ENCODE measurements at regions not wholly inside any gene's neighbourhood (a gene's known extent, or its start where the extent isn't known, plus 50 kb on each side); places are given as distances from the start of the nearest gene placed in this dataset.

DNA sequence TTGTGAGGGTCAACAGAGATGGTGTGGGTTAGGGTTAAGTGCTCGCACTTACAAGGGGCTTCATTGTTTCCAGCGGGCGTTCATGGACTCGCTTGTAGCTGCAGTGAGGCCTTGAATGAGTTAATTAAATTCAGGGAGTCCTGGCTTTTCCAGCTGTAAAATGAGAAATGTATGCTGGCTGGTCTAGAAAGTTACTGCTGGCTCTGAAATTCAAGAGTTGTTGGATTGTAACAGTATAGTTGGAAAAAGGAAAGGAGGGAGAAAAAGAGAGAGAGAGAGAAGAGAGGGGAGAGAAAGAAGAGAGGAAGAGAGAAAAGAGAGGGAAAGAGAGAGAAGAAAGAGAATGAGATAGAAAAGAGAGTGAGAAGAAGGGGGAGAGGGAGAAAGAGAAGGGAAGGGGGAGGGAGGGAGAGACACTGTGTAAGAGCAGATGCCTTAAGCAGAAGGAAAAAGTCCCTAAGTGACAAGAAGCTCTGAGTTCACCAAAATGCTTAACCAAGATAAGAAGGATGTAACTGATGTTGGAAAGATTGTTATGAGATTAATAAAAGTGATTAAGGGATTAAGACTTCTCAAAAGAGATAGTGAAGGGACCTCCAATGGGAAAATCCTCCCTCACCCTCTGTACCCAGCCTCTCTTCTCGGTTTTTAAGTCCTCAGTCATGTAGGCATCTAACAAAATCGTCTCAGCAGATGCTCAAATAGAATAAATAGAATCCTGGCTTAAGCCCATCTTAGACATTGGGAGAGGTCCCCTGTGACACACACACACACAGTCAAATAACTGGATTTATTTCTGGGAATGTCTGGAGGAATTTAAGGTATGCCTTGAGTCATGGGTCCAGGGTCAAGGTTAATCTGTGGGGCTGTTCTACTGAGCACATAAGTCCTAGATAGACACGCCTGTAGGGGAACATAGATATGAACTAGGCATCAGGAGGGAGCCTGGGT, 477.9 kb downstream of the MIAT start:
- H3K36me3 ChIP-seq = no peaks in the 10 kb centered on the region
- no peaks in the 10 kb centered on the region for H3K27me3 ChIP-seq
- 59 to 64% (median 62%) methylated on average over 7 of the region's 7 CpGs for WGBS, 3 donors
- no peak overlapping the region for H3K4me3 ChIP-seq
- peaks cover 0 to 5% of the 10 kb centered on the region in 2 donors for H3K9me3 ChIP-seq
- DNase-seq = no peak
- TF ChIP-seq POLR2A (IDR thresholded peaks at IDR 0.05) (no peak), EP300 (IDR thresholded peaks at IDR 0.05) (no peak)
- TF ChIP-seq, protein P1, sequence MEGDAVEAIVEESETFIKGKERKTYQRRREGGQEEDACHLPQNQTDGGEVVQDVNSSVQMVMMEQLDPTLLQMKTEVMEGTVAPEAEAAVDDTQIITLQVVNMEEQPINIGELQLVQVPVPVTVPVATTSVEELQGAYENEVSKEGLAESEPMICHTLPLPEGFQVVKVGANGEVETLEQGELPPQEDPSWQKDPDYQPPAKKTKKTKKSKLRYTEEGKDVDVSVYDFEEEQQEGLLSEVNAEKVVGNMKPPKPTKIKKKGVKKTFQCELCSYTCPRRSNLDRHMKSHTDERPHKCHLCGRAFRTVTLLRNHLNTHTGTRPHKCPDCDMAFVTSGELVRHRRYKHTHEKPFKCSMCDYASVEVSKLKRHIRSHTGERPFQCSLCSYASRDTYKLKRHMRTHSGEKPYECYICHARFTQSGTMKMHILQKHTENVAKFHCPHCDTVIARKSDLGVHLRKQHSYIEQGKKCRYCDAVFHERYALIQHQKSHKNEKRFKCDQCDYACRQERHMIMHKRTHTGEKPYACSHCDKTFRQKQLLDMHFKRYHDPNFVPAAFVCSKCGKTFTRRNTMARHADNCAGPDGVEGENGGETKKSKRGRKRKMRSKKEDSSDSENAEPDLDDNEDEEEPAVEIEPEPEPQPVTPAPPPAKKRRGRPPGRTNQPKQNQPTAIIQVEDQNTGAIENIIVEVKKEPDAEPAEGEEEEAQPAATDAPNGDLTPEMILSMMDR (IDR thresholded peaks at IDR 0.05) = no peak
- intact Hi-C loops (cut with DNase I) = no loop called here
- peaks cover 4% of the 10 kb centered on the region for H3K4me1 ChIP-seq (ENCODE audit: insufficient read depth)
- H3K27ac ChIP-seq = no peak overlapping the region

DNA sequence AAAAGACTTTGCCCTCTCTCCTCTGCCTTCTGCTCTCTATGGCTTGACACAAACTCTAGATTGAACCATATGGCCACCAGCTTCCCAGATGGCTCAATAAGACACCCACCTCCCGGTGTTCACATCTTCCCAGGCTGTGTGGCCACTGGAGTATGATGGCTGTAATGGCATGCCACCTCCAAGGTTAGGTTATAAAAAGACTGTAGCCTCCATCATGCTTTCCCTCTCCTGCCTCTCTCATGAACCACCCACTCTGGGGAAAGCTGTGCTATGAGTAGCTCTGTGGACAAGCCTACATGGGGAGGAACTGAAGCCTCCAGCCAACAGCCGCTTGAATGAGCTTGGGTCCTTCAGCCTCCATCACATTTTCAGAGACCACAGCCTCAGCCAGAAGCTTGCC, 479.2 kb downstream of the MIAT start:
- H3K27ac ChIP-seq = no peak overlapping the region
- peaks cover 4% of the 10 kb centered on the region for H3K4me1 ChIP-seq (ENCODE audit: insufficient read depth)
- H3K9me3 ChIP-seq = peaks cover 0 to 5% of the 10 kb centered on the region in 2 donors
- TF ChIP-seq POLR2A (IDR thresholded peaks at IDR 0.05) = no peak
- TF ChIP-seq, protein P1 (IDR thresholded peaks at IDR 0.05) = no peak
- no peak for TF ChIP-seq EP300 (IDR thresholded peaks at IDR 0.05)
- 96 to 98% (median 97%) methylated on average over 2 of the region's 2 CpGs for WGBS, 3 donors
- intact Hi-C loops (cut with DNase I) = no loop called here
- H3K36me3 ChIP-seq = no peaks in the 10 kb centered on the region
- no peak overlapping the region for H3K4me3 ChIP-seq
- no peak for DNase-seq
- no peaks in the 10 kb centered on the region for H3K27me3 ChIP-seq

DNA sequence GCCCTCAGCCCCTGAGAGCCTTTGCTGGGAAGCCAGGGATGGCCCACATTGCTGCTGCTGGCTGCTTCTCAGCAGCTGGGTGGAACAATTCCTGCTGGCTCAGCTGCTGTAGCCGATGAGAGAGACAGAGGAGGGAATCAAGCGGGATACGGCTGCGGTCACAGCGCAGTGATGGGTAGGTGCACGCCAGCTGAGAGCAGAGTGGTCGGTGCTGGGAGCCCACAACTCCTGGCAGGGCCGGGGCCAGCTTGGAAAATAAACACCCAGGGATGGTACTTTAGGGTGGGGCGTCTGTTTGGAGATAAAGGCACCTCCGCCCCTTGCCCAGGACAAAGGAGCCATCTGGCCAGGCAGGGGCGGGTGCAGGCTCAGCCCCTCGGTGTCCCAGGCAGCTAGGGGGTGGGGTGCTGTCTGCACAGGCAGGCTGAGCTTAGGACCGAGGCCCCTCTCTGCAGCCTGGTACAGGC, 480.5 kb downstream of the MIAT start:
- WGBS, 3 donors = 75 to 80% (median 75%) methylated on average over 13 of the region's 13 CpGs
- Histone ChIP-seq H3K9me3 (peaks cover 0 to 5% of the 10 kb centered on the region in 2 donors), H3K4me1 (ENCODE audit: insufficient read depth) (peaks cover 4% of the 10 kb centered on the region), H3K27ac (no peak overlapping the region), H3K4me3 (no peak overlapping the region), H3K27me3 (no peaks in the 10 kb centered on the region), H3K36me3 (no peaks in the 10 kb centered on the region)
- intact Hi-C loops (cut with DNase I) = no loop called here
- no peak for TF ChIP-seq EP300 (IDR thresholded peaks at IDR 0.05)
- TF ChIP-seq POLR2A (IDR thresholded peaks at IDR 0.05) = no peak
- TF ChIP-seq, protein P1 (IDR thresholded peaks at IDR 0.05) = no peak
- DNase-seq = no peak

DNA sequence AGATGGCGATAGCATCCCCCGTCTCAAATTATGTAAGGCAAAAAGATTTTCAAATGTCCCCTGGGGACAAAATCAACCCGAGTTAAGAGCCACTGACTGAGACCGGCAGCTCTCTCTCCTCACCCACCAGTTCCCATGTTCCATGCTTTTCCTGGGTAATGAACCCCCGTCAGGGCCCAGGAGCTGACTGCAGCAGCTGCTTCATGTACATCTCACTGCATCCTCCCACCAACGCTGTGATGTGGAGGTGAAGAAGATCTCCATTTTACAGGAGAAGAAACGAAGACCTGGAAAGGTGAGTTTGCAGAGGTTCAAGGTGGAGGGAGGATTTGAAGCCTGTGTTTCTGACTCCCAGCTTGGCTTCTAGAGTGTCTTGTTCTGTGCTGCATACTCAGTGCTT, 481.1 kb downstream of the MIAT start:
- H3K4me1 ChIP-seq (ENCODE audit: insufficient read depth) = peaks cover 4% of the 10 kb centered on the region
- no peaks in the 10 kb centered on the region for H3K36me3 ChIP-seq
- WGBS, 3 donors = 86 to 92% (median 87%) methylated on average over 7 of the region's 7 CpGs
- TF ChIP-seq POLR2A (IDR thresholded peaks at IDR 0.05) = no peak
- TF ChIP-seq, protein P1 (IDR thresholded peaks at IDR 0.05) = no peak
- TF ChIP-seq EP300 (IDR thresholded peaks at IDR 0.05) = no peak
- DNase-seq = no peak
- intact Hi-C loops (cut with DNase I) = no loop called here
- H3K9me3 ChIP-seq = peaks cover 0 to 5% of the 10 kb centered on the region in 2 donors
- no peak overlapping the region for H3K4me3 ChIP-seq
- no peaks in the 10 kb centered on the region for H3K27me3 ChIP-seq
- H3K27ac ChIP-seq = no peak overlapping the region
